Activated T-helper 1 cell treated with anti-CD3 and anti-CD28 coated beads, Interleukin-12 subunit alpha, Interleukin-12 subunit beta, Interleukin-2, Interleukin-4 antibody, amounts not matched to agents 30 ng/mL and 10 ng/mL and 1 ng/mL, durations not matched to agents 14 hours and 24 hours and 36 hours (primary cell): ENCODE measurements at regions not wholly inside any gene's neighbourhood (a gene's known extent, or its start where the extent isn't known, plus 50 kb on each side); places are given as distances from the start of the nearest gene placed in this dataset.

Experiments used
- DNase-seq: peaks from one replicate; pipeline ENCODE4 v3.0.0; 2021; ENCODE audit warnings: low spot score
- H3K27ac Mint-ChIP-seq: one replicate; pipeline ENCODE4 v1.8.0; 2021; ENCODE audit warnings: mild to moderate bottlenecking, mixed read lengths
- H3K27me3 Mint-ChIP-seq: one replicate; pipeline ENCODE4 v1.8.0; 2022; ENCODE audit warnings: mild to moderate bottlenecking, moderate library complexity, mixed read lengths; ENCODE audit not compliant: insufficient read depth
- H3K36me3 Mint-ChIP-seq: one replicate; pipeline ENCODE4 v1.8.0; 2021; ENCODE audit warnings: low read depth, mixed read lengths
- H3K4me1 Mint-ChIP-seq: one replicate; pipeline ENCODE4 v1.8.0; 2021; ENCODE audit warnings: low read depth, mixed read lengths
- H3K4me3 Mint-ChIP-seq: one replicate; pipeline ENCODE4 v1.8.0; 2021; ENCODE audit warnings: mild to moderate bottlenecking, moderate library complexity, mixed read lengths
- H3K9me3 Mint-ChIP-seq: one replicate; pipeline ENCODE4 v1.8.0; 2021; ENCODE audit warnings: mixed read lengths
- intact Hi-C: fragments of 100-400 bp; cut with micrococcal nuclease; formaldehyde crosslinking; loops from one replicate; pipeline ENCODE4 v1.15.1; 2024

- H3K36me3 Mint-ChIP-seq: no peaks in the 10 kb centered on the region
- H3K27me3 Mint-ChIP-seq: no peaks in the 10 kb centered on the region
- no peak overlapping the region for H3K4me3 Mint-ChIP-seq
- intact Hi-C loops: no loop called here
- no peak overlapping the region for H3K27ac Mint-ChIP-seq
- peaks cover 6% of the 10 kb centered on the region for H3K9me3 Mint-ChIP-seq
- no peak for DNase-seq
- H3K4me1 Mint-ChIP-seq: no peaks in the 10 kb centered on the region
These were observed 394.2 kb upstream of the IRX2 start for GRCh38 chr5:3145641-3146040.

- H3K27me3 Mint-ChIP-seq: no peaks in the 10 kb centered on the region
- H3K9me3 Mint-ChIP-seq: peaks cover 6% of the 10 kb centered on the region
- no peak overlapping the region for H3K4me3 Mint-ChIP-seq
- intact Hi-C loops: no loop called here
- no peaks in the 10 kb centered on the region for H3K4me1 Mint-ChIP-seq
- no peak overlapping the region for H3K27ac Mint-ChIP-seq
- no peak for DNase-seq
- no peaks in the 10 kb centered on the region for H3K36me3 Mint-ChIP-seq
These were observed 391.9 kb upstream of the IRX2 start for GRCh38 chr5:3143382-3143781.

- peaks cover 6% of the 10 kb centered on the region for H3K9me3 Mint-ChIP-seq
- no peak for DNase-seq
- H3K4me1 Mint-ChIP-seq: no peaks in the 10 kb centered on the region
- no peaks in the 10 kb centered on the region for H3K36me3 Mint-ChIP-seq
- no peak overlapping the region for H3K4me3 Mint-ChIP-seq
- no peaks in the 10 kb centered on the region for H3K27me3 Mint-ChIP-seq
- intact Hi-C loops: no loop called here
- no peak overlapping the region for H3K27ac Mint-ChIP-seq
These were observed 391.0 kb upstream of the IRX2 start for GRCh38 chr5:3142261-3143027.

DNA sequence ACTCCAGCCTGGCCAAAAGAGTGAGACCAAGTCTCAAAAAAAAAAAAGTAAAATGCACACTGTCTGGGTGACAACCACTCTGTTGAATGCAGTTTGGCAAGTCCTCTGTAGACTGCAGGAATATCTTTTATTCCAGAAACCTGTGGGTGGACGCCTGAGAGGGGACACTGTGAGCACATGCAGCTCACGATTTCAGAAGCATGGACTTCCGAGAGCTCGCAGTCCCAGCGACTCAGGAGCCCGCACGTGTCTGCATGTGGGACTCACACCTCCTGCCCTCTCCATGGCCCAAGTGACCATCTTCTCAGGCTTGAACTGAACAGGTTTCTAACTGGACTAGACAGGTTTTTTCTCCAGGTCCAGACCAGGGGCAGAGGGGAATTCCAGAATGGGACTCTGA, 388.6 kb upstream of the IRX2 start:
- intact Hi-C loops: no loop called here
- no peak overlapping the region for H3K4me3 Mint-ChIP-seq
- no peak for DNase-seq
- no peaks in the 10 kb centered on the region for H3K4me1 Mint-ChIP-seq
- peaks cover 10% of the 10 kb centered on the region for H3K9me3 Mint-ChIP-seq
- H3K27me3 Mint-ChIP-seq: no peaks in the 10 kb centered on the region
- no peak overlapping the region for H3K27ac Mint-ChIP-seq
- H3K36me3 Mint-ChIP-seq: no peaks in the 10 kb centered on the region

- Mint-ChIP-seq H3K4me1 (no peaks in the 10 kb centered on the region), H3K4me3 (no peak overlapping the region)
These were observed 388.0 kb upstream of the IRX2 start for GRCh38 chr5:3139499-3139931.

DNA sequence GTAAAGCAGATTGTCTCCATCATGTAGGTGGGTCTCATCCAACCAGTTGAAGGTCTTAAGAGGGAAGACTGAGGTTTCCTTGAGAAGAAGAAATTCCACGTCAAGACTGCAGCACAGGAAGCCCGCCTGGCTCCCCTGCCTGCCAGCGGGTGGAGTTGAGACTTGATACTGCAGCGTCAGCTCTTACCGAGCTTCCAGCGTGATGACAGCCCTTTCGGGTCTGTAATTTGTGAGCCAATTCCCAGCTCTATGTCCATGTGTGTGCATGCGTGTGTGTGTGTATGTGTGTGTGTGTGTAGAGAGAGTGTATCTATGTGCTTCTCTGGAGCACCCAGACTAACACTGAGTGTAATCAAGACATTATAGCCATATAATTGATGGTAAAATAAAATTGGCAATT, 379.7 kb upstream of the IRX2 start:
- Mint-ChIP-seq H3K36me3 (no peaks in the 10 kb centered on the region), H3K9me3 (peaks cover 10% of the 10 kb centered on the region), H3K27me3 (no peaks in the 10 kb centered on the region), H3K4me3 (no peak overlapping the region), H3K4me1 (no peaks in the 10 kb centered on the region), H3K27ac (no peak overlapping the region)
- intact Hi-C loops: no loop called here
- no peak for DNase-seq

More at GRCh38 chr5:3139499-3139931, 388.0 kb upstream of the IRX2 start:
- intact Hi-C loops: no loop called here
- Mint-ChIP-seq H3K36me3 (no peaks in the 10 kb centered on the region), H3K9me3 (peaks cover 10% of the 10 kb centered on the region), H3K27ac (no peak overlapping the region), H3K27me3 (no peaks in the 10 kb centered on the region)
- no peak for DNase-seq

GRCh38 chr5:3129252-3129651, 377.8 kb upstream of the IRX2 start:
- peaks cover 10% of the 10 kb centered on the region for H3K9me3 Mint-ChIP-seq
- H3K36me3 Mint-ChIP-seq: no peaks in the 10 kb centered on the region
- H3K27ac Mint-ChIP-seq: no peak overlapping the region
- no peak overlapping the region for H3K4me3 Mint-ChIP-seq
- intact Hi-C loops: no loop called here
- H3K27me3 Mint-ChIP-seq: no peaks in the 10 kb centered on the region
- no peaks in the 10 kb centered on the region for H3K4me1 Mint-ChIP-seq
- no peak for DNase-seq

DNA sequence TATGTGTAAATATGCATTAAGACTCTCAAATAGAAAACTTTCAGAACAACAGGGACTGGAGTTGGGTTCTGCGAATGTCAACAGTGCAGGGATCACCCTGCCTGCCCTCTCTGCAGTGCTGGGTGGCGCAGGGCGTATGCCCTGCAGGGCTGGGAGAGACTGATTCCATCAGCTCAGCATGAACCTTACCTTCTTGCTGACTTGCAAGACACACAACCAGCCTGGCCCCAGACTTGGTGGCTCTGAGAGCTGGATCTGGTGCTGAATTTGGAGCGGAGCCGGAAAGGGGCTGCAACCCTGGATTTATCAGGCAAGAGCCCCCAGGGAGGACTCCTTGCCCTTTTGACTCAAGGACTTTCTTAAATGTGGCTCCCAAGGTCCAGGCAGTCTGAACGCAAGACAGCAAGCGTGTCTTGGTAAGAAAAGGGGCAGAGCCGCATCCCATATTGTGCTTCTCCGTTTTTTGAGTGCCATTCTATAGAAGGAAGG, 376.0 kb upstream of the IRX2 start:
- Mint-ChIP-seq H3K27me3 (no peaks in the 10 kb centered on the region), H3K27ac (no peak overlapping the region), H3K4me1 (no peaks in the 10 kb centered on the region), H3K36me3 (no peaks in the 10 kb centered on the region), H3K4me3 (no peak overlapping the region), H3K9me3 (peaks cover 10% of the 10 kb centered on the region)
- no peak for DNase-seq
- intact Hi-C loops: no loop called here

GRCh38 chr5:3126639-3127038, 375.2 kb upstream of the IRX2 start:
- no peaks in the 10 kb centered on the region for H3K27me3 Mint-ChIP-seq
- DNase-seq: no peak
- no peak overlapping the region for H3K4me3 Mint-ChIP-seq
- no peaks in the 10 kb centered on the region for H3K4me1 Mint-ChIP-seq
- H3K9me3 Mint-ChIP-seq: peaks cover 10% of the 10 kb centered on the region
- intact Hi-C loops: no loop called here
- no peaks in the 10 kb centered on the region for H3K36me3 Mint-ChIP-seq
- H3K27ac Mint-ChIP-seq: no peak overlapping the region

- H3K4me3 Mint-ChIP-seq: no peak overlapping the region
- H3K9me3 Mint-ChIP-seq: peaks cover 6% of the 10 kb centered on the region
- no peaks in the 10 kb centered on the region for H3K27me3 Mint-ChIP-seq
- no peaks in the 10 kb centered on the region for H3K36me3 Mint-ChIP-seq
- no peak overlapping the region for H3K27ac Mint-ChIP-seq
- no peaks in the 10 kb centered on the region for H3K4me1 Mint-ChIP-seq
- no peak for DNase-seq
- intact Hi-C loops: no loop called here
These were observed 372.9 kb upstream of the IRX2 start for GRCh38 chr5:3124410-3124809.

GRCh38 chr5:3123763-3124157, 372.3 kb upstream of the IRX2 start:
- Mint-ChIP-seq H3K4me3 (no peak overlapping the region), H3K27ac (no peak overlapping the region), H3K4me1 (no peaks in the 10 kb centered on the region), H3K36me3 (no peaks in the 10 kb centered on the region), H3K27me3 (peaks cover 5% of the 10 kb centered on the region), H3K9me3 (peaks cover 6% of the 10 kb centered on the region)
- no peak for DNase-seq
- intact Hi-C loops: no loop called here

GRCh38 chr5:3122985-3123762, 371.7 kb upstream of the IRX2 start:
- H3K4me3 Mint-ChIP-seq: no peak overlapping the region
- DNase-seq: no peak
- H3K4me1 Mint-ChIP-seq: no peaks in the 10 kb centered on the region
- H3K27ac Mint-ChIP-seq: no peak overlapping the region
- H3K27me3 Mint-ChIP-seq: peaks cover 9% of the 10 kb centered on the region
- intact Hi-C loops: no loop called here
- H3K36me3 Mint-ChIP-seq: no peaks in the 10 kb centered on the region
- peaks cover 1% of the 10 kb centered on the region for H3K9me3 Mint-ChIP-seq

DNA sequence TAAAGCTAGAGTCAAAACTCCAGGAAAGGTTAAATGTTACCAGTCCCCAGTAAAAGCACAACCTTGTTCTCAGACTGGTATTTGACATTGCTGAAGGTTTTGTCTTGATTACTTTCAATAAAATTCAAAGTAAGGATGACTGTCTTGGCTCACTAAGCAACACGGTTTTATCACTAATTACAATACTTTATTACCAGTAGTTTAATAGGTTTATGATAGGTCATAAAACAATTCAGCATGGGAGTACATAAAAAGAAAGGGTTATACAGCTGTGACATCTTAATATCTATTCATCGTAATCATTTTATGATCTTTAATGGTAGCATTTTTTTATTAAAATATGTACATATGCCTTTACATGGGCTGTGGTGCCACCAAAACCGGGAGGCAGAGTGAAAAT, 370.7 kb upstream of the IRX2 start:
- Mint-ChIP-seq H3K4me1 (no peaks in the 10 kb centered on the region), H3K27me3 (peaks cover 12% of the 10 kb centered on the region), H3K27ac (no peak overlapping the region), H3K4me3 (no peak overlapping the region), H3K9me3 (no peaks in the 10 kb centered on the region), H3K36me3 (no peaks in the 10 kb centered on the region)
- intact Hi-C loops: no loop called here
- no peak for DNase-seq
